Activated T-helper 9 cell treated with anti-CD3 and anti-CD28 coated beads, Interleukin-2, amount 50 U/mL, for 16 hours (primary cell): ENCODE measurements at regions not wholly inside any gene's neighbourhood (a gene's known extent, or its start where the extent isn't known, plus 50 kb on each side); places are given as distances from the start of the nearest gene placed in this dataset.

Experiments used
- DNase-seq: peaks from one replicate; pipeline ENCODE4 v3.0.0-alpha.2; 2020; ENCODE audit warnings: low read depth

- DNase-seq = no peak
These were observed 154.4 kb upstream of the ZNF462 start for GRCh38 chr9:106708475-106709146.

- no peak for DNase-seq
These were observed 150.7 kb upstream of the ZNF462 start for GRCh38 chr9:106712279-106712678.

- DNase-seq = no peak
These were observed 149.8 kb upstream of the ZNF462 start for GRCh38 chr9:106713206-106713605.

DNA sequence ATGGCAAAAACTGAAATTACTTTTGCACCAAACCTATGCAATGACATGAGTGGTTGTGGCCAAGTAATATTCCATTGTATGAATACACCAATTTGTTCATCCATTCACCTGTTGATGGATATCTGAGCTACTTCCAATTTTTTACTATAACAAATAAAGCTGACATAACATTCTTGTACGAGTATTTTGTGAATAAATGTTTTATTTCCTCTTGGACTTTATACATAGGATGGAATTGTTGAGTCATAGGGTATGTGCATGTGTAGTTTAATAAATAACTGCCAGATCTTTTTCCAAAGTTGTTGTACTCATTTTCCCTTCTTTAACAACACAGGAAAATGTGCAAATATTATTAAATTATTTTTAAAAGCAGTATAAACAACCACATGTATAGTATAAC lies 146.1 kb upstream of the ZNF462 start:
- no peak for DNase-seq

DNA sequence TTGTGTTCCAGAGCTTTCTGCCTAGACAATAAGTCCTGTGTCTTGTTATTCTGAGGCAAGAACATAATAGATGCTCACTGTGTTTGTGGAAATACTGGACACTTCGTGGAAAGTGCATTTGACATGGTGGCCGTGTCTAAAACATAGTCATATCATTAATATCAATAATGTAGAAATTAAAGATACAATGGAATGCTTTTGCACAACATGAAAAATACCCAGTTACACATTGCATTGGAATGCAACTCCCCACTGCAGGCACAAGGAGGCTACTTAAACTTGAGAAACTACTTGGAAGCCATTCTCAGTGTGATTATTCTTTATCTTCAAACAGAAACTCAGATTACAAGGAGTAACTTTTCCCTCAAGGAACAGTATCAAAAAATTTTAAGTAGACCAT lies 145.3 kb upstream of the ZNF462 start:
- DNase-seq = no peak

GRCh38 chr9:106718936-106719335 lies 144.0 kb upstream of the ZNF462 start:
- DNase-seq = no peak

DNA sequence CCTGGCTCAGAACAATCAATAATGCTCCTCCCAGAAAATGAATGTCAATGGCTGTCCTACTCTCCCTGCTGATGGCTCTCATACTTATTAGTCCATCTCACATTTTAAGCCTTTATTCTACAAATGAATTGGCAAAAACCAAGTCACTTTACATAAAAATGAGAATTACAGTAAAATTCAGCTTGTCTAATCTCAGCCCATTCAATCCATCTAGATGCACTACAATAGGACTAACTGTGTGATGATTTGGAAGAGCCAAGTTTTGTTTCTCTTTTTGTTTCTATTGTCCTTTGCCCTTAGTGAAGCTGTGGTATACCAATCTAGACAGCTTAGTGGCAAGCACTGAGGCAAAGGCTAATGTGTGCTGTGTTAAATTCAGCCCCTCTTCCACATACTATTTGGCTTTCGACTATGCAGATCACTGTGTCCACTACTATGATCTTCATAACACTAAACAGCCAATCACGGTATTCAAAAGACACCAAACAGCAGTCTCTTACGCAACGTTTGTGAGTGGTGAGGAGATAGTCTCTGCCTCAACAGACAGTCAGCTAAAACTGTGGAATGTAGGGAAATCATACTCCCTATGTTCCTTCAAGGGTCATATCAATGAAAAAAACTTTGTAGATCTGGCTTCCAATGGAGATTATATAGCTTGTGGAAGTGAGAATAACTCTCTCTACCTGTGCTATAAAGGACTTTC lies 140.8 kb upstream of the ZNF462 start:
- DNase-seq = no peak

- no peak for DNase-seq
These were observed 139.0 kb upstream of the ZNF462 start for GRCh38 chr9:106723926-106724325.

DNA sequence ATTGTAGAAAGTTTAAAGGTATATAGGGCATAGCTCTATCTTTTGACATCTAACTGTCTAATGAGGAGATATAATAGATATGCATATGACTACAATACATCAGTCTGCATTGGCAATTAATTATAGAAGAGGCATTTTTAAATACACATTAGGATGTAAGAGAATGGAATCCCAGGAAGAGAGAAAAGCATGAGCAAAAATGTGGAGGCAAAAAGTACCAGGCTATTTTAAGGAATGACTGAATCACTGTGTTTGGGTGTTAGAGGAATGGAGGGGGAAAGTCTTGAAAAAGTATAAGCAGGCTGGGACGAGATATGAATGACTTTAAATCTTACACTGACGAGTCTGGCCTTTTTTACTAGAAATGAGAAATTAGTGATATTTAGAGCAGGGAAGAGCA lies 138.4 kb upstream of the ZNF462 start:
- no peak for DNase-seq

DNA sequence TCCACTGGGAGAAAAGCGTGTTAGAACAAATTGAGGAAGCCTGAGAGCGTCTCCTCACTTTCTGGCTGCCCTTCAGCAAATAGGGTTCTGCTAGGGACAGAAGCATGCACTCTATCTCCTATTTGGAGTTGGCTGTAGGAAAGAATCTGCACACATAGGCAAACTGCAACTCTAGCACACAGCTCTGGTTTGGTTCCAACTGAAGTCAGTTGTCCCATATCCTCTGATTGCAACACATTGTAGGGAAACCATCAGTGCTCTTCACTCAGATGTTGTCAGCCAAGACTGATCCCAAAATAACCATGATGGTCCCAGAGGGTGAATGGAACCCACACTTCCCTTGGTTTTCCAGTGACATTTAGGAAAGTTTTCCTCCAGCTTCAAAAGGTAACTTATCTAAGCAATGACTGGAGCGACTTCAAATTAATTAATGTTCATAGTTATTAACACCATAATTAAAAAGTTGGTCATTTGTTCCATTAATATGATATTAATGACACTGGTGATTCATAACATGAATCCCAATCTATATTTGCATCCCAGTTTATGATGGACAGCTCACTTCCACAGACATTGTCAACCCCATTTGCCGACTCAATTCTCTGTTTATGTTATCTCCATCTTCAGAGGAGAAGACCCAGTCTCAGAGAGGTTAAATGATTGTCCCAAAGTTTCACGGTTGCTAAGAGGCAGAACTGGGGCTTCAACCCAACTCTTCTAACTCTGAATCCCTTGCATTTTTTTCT lies 136.7 kb upstream of the ZNF462 start:
- no peak for DNase-seq

GRCh38 chr9:106727969-106728368 lies 135.0 kb upstream of the ZNF462 start:
- DNase-seq = no peak

DNA sequence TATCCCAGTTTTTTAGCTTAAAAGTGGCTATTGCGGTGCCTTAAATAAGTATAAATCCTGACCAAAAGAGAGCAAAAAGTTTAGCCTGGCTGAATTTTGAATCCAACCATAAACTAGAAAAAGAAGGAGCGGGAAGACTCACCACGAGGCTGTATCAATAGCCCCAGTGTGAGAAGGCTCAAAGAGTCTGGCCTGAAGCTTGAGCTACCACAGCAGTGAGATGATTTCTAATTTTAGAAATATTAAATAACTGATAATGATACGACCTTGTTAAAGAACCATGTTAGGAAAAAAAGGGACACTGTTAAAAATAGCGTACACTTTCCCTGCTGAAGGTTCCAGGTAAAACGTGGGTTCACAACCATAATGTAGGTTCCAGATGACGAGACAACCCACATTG lies 134.1 kb upstream of the ZNF462 start:
- no peak for DNase-seq

GRCh38 chr9:106731910-106732309 lies 131.1 kb upstream of the ZNF462 start:
- no peak for DNase-seq

GRCh38 chr9:106733828-106734380 lies 129.1 kb upstream of the ZNF462 start:
- no peak for DNase-seq

- no peak for DNase-seq
These were observed 125.5 kb upstream of the ZNF462 start for GRCh38 chr9:106737516-106737915.

- no peak for DNase-seq
These were observed 124.9 kb upstream of the ZNF462 start for GRCh38 chr9:106738109-106738508.

DNA sequence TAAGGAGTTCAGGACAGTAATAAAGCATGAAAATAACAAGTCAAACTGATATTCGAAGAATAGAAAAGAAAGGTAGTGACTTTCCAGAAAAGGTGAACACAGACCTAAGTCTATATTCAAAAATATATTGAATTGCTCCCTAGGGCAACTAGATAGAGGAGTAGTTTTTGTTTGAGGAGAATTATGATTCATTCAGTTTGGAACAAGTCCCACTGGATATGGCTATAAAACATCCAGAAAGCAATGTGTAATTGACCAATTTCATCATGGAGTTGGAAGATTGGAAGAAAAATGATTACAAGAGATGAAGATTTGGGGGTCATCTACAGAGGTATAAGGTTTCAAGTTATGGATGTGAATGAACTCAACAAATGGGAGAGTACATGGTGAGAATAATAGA lies 117.5 kb upstream of the ZNF462 start:
- no peak for DNase-seq

- DNase-seq = no peak
These were observed 117.1 kb upstream of the ZNF462 start for GRCh38 chr9:106745876-106746275.

- DNase-seq = no peak
These were observed 111.3 kb upstream of the ZNF462 start for GRCh38 chr9:106751681-106752080.

GRCh38 chr9:106752581-106752980 lies 110.4 kb upstream of the ZNF462 start:
- no peak for DNase-seq

DNA sequence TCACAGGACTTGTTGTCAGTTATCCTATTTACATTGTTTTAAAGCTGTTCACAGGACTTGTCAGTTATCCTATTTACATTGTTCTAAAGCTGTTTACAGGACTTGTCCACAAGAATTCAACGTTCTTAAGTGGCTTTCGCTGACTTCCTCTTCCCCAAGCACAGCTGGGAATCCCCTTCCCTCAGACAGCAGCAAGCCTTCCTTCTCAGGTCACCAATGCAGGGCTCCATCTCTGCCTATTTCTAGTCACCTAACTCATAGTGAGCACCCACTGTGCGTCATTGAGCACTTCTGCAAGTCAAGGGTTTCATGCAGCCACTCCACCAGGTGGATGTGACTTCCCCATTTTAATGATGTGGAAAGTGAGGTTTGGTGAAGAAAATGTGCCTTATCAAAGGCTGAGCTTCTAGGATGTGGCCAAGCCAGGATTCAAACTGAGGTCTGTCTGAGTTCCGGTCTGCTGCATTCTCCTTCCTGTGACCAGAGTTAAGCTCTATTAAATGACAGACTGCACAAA lies 109.8 kb upstream of the ZNF462 start:
- DNase-seq = no peak

DNA sequence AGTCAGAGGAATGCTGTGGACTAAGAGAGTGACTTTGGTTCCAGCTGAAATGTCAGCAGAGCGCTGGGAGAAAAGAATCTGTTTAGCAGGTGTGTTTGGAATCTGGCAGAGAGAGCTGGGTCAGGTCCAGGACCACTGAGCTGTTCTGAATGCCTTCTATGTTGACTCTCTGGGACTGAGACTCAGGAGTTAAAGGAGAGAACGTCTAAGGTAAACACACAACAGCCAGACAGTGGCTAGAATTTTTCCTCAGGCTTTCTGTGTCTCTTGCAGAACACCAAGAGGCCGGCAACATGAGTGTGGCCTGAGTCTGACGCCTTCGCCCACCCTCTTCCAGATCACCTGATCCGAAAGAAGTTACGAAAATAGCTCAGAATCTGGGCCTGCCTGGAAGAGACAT lies 107.2 kb upstream of the ZNF462 start:
- DNase-seq = no peak

DNA sequence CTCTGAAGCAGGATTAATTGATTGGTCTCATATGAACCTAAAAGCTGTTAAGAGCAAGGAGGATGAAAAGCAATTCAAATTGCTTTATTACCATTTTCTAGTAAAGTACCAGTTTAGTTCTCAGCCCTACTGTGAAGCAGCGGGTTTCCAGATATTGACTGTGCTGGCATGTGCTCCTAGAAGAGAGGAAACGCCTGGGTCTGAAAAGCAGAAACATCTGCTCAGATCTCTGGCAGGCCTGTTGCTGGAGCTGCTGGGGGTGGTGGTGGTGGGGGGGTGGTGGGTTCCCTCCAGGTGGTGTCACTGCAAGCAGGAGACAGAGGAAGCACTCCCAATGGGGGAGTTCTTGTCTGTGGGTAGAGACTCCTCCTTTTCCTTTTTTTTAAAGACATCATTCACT lies 105.5 kb upstream of the ZNF462 start:
- no peak for DNase-seq
